Activated T-cell treated with anti-CD3 and anti-CD28 coated beads for 4 hours (primary cell): ENCODE measurements at regions not wholly inside any gene's neighbourhood (a gene's known extent, or its start where the extent isn't known, plus 50 kb on each side); places are given as distances from the start of the nearest gene placed in this dataset.

Experiments
- DNase-seq: peaks from one replicate; pipeline ENCODE4 v3.0.0-alpha.2; 2020

DNA sequence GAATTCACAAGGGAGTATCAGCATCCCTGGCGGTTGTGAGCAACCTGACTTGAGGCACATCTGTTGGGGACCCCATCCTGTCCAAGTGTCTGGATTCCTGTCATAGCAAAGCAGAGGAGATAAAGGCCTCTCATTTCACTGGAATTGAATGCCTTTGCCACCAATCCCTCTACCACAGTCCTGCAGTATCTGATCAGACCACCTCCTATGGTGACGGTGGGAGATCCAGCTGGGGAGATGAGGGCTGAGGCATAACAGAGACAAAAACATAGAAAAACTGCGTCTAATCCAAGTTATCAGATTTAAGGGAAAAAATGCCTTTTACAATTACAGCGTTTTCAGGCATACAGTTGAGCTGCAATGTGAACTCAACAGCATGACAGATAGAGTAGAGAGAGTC is 160.7 kb upstream of the TRPC7 start:
- DNase-seq, result no peak

DNA sequence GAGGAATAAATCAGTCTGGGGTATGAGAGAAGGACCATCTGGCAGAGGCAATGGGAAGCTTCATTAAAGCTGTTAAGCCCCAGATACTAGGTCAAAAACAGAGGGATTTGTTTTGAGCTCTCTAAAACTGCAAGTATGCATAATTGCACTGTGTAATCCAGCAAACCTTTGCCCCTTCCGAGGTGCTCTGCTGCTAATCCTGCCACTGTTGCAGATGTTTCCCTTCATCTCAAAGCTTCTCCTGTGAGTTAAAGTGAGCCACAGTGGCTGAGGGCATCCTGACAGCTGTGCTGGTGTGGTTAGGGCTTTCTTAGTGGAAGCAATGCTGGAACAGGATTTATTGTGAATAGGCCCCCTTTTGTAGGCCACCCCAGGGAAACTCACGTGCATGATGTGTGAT is 160.3 kb upstream of the TRPC7 start:
- DNase-seq, result no peak

DNA sequence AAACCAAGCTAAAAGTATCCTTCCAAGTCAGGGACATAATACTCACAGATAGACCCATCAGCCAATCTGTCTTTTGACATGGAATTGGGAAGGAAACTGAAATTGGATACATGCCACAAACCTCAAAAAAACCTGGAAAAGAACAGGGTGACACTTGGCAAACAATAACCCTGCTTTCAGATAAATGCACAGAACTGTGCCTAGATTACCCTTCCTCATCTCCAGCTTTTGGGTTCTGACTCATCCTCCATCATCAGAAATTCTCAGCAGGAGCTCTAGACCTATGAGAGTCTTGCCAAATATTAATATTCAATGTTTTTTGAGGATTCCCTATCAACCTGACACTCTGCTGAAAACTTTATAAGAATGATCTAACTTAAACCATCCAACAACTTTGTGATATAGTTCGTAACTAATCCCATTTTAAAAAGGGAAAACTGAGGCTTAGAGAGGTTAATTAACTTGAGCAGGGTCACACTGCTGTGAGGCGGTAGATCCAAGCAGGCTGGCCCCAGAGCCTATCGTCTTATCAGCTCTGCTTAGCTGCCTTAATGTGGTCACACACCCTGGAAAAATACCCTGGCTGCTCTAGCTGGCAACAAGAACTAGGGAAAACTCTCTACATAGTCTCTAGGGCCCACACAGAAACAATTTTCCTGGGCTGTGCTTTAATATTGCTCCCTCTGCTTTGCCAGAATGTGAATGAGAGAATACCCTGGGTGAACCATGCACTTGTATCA is 157.0 kb upstream of the TRPC7 start:
- DNase-seq, result no peak

DNA sequence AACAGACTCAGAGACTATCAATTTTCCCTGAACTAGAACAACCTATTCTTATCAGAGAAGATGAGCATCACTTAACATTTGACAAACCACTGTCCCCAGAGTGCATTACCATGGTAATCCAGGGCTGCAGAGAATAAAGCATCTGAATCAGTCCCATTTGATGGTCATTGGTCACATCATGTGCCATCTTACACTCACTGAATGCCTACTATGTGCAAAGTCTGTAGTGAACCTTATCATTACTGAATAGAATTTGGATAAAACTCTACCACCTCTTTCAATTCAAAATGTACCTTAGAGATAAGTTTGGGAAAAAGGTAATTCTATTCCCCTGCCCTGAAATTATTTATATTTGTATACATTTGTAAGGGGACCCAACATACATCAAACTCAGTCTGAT is 156.4 kb upstream of the TRPC7 start:
- DNase-seq, result no peak

DNA sequence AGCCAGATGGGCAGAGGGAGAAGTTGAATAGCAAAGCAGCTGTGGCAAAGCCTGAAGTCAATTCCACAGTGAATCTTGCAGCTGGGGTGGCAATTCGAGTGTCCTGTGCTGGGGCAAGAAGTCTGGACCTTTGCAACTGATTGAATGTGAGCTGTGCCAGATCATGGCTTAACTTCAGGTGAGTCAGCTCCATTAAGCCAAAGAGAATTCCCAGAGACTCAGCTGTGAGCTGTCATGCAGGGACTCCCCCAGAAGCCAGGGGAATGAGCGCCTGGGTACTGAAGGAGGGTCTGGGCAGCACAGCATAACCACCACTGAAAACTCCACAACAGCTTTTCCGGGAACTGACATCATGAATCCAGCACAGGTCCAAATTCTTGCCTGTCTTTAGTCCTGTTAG is 153.5 kb upstream of the TRPC7 start:
- no peak for DNase-seq

DNA sequence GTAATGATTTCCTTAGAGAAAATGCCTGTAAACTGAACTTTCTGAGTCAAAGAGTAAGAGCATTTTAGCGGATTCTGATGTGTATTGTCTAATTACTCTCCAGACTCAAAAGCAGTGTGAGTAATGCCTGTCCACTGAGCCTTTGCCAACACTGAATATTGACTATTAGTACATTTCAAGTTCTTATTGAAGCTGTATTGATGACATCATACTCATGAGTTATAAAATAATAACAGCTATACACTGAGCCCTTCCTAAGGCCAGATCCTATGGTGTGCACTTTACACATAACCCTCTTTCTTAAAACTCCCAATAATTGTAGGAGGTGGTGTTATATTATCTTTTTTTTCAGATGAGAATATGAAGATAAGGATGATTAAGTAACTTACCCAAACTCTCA is 152.8 kb upstream of the TRPC7 start:
- DNase-seq, result no peak

DNA sequence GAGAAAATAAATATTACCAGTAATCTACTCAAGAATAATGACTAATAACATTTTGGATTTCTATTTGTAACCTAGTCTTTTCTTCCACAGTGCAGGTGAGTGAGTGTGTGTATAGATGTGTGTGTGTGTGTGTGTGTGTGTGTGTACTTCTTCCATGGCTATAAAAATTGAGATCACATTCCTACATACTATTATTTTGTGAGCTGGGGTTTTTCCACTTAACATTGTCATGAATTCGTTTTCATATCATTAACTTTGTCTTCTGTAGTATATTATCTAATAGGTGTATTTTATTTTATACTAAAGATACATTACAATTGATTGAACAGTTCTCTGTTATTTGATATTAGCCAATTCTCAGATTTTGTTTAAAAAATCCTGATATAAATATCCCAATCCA is 152.4 kb upstream of the TRPC7 start:
- DNase-seq, result no peak

DNA sequence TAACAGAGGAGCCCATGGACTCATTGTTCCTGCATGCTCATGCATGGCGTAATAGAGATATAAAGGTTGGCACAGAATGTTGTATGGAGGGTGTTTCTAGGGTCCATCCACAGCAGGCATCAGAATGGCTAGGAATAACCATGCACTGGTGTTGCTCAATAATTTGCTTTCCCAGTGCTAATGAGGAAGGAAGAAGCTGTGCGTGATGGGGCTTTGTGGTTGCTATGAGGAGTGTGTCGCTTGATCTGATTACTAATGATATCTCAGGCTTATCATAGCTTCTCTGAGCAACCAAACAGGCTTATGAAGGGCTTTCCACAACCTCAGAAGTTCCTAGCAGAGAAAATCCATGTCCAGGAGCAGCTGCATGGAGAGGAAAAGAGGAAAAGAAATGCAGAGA is 151.3 kb upstream of the TRPC7 start:
- no peak for DNase-seq

DNA sequence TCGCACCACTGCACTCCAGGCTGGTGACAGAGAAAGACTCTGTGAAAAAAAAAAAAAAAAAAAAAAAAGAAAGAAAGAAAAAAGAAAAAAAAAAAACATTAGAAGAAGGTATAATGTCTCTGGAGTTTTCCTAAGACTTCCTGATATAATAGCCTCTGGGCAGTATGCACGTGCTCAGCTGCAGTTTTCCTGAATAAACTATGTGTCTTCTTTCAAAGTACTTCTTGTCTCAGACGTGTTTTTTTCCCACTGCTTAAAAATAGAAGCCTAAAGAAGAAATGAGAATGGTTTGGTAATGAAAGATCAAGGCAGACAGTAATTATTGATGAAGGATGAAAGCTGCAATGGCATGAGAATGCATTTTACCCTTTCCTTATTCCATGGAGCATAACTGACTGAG is 148.1 kb upstream of the TRPC7 start:
- no peak for DNase-seq

DNA sequence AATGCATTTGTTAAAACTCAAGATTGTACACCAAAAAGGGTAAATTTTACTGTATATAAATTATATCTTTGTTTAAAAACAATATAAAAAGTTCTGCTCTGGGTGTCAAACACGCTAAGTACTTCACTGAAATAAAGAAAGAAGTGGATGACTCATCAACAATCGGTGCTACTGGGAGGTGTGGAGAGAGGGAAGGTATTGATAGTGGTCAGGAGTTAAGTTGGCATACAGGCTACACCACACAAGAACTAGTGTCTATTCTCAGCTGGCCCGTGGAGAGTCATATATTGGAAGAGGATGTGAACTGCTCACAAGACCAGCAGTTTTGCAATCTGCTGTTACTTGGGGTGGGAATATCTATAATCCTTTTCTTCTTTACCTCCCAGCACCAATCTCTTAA is 145.7 kb upstream of the TRPC7 start:
- DNase-seq, result no peak

DNA sequence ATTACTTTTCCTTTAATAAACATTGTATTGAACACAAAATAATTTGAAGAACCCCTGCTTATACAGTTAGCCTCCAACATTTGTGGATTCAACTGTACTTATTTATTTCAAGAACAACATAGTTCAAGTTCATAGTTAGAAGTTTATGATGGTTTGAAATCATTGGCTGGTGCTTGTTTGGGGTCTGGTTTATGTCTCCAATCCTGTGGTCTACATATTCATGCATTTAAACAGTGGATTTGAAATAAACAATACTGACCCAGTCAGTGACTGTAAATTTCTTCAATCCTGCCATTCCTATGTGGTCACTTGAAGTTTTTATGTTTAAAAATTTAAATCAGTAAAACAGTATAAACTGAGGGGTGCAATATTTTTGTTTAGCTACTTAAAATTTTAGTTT is 145.1 kb upstream of the TRPC7 start:
- DNase-seq, result no peak

DNA sequence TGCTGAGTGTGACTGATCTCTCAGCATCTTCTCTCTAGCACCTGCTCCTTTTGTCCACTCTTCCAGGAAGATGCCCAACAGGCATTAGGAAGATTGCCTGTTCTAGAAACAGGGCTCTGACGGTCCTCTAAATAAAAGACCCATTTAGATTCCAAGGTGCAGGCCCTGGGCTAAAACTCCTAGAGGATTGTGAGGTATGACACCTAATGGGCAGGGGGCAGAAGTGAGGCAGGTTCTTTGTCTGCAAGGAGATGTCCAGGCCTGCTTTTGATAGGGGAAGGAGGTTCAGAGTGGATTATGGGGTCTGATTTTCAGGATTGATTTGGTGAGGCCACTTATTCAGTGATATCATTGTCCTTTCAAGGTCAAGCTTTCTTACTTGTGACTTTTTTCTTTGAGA is 140.8 kb upstream of the TRPC7 start:
- no peak for DNase-seq

DNA sequence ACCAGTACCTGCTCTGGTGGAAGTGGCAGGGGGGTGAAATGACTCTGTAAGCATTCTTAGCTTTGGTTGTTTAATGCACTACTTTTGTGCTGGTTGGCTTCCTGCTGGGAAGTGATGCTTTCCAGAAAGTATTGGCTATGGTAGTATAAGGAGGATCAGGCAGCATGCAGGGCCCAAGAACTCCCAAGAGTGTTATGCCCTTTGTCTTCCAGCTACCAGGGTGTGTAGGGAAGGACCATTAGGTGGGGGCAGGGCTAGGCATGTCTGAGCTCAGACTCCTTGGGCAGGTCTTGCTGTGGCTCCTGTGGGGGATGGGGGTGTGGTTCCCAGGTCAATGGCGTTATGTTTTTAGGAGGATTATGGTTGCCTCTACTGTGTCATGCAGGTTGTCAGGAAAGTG is 135.8 kb upstream of the TRPC7 start:
- no peak for DNase-seq

DNA sequence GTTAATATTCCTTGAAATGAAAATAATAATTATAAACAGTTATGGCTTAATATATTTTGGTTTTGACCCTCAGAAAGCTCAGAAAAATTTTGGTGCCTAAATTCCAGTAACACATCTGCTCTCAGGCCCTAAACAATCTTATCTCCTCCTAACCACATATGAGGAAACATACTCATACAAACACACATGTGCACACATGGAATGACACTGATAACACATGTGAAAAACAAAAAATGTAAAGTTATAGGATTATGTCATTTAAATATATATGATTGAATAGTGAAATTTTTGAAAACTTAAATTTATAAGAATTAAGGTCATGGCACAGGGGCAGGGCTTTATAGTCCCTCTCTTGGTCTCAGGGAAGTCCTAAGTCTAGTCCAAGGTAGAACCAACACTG is 127.2 kb upstream of the TRPC7 start:
- DNase-seq, result no peak

DNA sequence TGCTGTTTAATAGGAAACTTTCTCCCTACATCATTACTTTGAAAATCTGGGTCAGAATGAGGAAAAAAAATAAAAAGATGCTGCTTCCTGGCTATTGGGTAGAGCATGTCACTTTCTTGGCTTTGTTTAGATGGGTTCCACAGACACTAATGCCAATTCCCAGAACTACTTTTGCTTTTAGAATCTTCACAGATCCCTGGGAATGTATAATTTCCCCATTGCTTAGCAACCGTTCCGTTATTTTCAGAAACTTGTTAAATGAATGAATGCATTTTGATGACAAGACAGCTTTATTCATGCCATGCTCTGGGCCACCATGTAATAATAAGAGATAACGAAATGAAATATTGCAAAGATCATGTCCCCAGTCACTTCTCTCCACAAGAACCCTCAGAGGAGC is 126.5 kb upstream of the TRPC7 start:
- DNase-seq, result no peak

DNA sequence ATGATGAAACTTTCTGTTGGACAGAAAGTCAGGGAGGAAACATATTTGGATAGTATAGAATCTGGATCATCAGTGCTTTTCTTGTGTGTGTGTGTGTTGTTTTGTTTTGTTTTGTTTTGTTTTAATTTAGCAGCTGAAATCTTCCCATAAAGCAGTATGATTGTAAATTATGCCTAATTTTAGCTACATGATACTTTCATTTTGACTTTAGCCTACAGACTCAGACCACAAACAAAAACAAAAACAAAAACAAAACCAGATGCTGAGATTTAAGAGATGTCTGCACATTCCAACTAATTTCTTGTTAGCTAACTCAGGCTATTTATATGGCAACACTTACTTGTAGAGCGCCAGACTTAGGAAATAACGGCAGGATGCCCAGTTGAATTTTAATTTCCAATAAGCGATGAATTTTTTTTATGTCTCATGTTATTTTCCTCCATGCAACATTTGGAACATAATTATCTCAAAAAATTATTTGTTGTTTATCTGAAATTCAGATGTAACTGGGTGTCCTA is 119.5 kb upstream of the TRPC7 start:
- DNase-seq, result no peak

DNA sequence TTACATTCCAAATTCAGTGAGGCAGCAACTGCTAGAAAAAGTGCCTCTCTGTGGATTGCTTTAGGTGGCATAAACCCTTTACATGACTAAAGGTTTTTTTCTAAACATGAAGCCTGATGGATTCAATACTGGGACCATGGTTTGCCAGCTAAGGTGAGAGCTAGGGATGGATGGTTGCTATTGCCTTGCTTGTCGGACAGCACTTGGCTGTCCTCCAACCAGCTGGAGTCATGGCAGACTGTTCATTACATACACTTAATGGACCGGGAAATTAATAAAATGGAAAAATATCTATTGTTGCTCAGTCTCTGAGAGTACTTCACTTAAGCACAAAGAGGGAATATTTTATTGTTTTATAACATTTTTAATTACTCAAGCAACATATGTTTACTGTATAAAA is 116.9 kb upstream of the TRPC7 start:
- no peak for DNase-seq

DNA sequence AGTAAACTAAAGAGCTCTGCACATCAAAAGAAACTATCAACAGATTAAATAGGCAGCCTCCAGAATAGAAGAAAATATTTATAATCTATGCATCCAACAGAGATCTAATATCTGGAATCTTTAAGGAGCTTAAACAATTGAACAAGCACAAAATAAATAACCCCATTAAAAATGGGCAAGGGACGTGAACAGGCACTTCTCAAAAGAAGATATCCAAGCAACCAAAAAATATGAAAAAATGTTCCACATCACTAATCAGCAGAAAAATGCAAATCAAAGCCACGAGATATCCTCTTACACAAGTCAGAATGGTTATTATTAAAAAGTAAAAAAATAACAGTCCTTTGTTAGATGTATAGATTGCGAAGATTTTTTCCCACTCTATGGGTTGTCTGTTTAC is 109.1 kb upstream of the TRPC7 start:
- no peak for DNase-seq

DNA sequence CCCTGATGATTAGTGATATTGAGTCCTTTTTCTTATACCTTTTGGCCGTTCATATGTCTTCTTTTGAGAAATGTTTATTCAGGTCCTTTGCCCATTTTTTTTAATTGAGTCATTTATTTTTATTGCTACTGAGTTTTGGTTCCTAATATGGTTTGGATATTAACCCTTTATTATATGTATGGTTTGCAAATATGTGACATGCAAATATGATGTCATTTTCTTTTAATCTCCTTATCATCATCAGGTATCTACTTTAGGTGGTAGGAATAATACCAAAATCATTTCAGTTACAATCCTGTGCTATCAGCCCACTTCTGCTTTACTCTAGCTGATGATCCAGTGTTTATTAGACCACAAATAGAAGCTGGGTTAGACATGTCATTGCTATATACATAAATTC is 102.3 kb upstream of the TRPC7 start:
- DNase-seq, result no peak

DNA sequence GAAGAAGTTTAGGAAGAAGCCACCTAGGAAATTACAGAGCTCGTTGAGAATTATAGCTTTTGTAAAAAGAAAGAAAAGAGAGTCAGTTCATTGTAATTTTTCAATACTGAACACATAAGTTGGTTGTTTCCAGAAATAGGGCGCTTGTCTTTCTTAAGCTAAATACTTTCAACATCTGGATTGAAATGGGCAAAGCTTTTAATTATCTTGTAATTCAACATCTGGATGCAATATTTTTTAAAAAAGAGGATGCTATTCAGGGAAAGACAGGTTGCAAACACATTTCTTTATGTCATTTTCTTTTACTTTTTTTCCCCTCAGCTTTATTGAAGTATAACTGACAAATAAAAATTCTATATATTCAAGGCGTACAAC is 100.7 kb upstream of the TRPC7 start:
- DNase-seq, result no peak

DNA sequence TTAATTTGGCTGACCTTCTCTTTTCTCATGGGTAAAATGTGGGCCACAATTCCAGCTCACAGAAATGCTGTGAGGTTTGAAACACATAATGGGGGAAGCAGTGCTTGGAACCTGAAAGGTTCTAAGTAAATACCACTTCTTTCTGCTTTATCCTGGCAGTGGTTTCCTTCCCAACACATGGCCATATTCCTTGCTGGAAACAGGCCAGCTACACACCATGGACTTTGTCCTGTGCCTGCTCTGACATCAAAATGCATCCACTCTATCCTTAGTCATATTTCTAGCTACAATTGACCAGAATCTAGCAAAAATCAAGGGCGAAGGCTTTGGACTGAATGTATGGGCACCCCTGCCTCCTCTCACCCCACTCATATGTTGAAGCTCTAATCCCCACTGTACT is 93.1 kb upstream of the TRPC7 start:
- DNase-seq, result no peak

DNA sequence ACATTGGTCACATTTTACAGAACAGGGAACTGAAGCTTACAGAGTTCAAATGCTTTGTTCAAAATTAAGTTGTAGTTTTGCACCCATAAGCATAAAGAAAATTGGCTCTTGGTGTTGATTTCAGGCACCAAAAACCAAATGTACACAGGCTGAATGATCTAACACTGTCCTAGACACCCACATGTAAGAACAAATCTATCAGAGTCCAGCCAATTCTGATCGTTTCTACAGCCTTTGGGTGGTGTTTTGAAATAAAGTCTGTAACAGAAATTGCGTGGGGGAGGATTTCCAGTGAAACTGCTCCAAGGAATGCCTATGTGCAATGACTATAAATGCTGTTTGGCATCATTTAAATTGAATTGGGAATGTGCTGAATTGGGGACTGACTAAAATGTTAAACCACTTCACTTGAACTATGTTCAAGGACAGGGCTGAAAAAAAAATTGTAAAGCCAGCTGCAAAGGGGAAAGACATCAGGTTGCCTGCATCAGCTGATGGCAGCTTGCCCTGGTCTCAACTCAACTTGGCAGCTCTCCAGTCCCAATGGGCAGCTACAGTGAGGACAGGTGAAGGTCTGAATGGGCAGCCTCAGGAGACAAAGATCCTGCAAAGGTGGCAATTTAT is 92.2 kb upstream of the TRPC7 start:
- DNase-seq, result no peak

DNA sequence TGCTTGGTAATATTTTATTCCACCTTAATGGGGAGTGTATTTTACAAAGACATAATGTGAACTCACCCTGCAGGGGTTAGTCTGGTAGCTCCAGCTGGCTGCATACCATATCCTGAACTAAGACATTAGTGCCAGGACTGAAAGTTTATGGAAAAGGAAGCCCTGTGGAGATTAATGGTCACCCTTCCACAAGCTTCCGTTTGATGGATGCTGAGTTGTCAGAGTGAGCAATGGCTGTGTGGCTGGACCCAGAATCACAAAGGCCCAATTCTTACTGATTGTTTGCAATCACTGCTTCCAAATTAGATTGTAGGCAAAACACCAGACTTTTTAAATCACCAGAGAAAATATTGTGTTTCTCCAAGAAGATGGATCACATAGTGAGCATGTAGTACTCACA is 90.1 kb upstream of the TRPC7 start:
- DNase-seq, result no peak

DNA sequence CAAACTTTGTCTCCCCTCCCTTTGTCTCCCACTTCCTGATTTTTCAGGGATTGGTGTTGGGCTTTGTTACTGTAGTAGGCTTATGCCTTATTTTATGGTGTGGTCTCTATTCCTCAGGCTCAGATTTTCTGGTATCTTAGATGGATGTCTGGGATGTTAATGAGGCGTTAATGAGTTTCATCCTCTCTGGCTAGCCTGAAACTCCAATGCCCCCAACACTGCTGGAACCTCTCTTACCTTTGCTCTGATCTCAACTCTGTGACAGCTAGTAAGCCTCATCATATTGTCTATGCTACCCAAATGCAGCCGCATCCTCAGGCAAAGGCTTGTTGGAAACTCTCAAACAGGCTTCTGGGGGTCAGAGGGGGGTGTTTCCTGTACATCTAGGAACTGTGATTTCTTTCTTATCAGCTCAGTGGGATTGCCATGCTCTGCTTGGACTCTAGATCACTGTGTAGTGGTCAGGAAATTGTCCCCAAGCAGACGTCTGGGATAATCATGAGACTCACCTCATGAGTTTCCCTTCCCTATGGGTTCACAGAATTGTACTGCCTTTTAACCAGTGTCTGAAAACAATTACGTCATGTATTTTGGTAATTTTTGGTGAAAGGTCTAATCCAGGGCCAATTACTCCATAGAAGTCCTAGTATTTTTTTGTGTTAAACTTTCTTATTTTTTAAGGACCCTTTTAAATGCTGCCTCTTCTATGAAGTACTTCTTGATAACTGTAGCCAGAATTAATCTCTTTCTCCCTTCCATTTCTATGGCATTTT is 88.8 kb upstream of the TRPC7 start:
- DNase-seq, result no peak
